Cardiac fibroblast (primary cell): ENCODE measurements at regions not wholly inside any gene's neighbourhood (a gene's known extent, or its start where the extent isn't known, plus 50 kb on each side); places are given as distances from the start of the nearest gene placed in this dataset.
A peak's percentile ranks its signal among the peaks of the same experiment; 100 is the strongest.

Experiments used
- DNase-seq, 2 donors: peaks; one replicate each; pipeline versions ENCODE4 v3.0.0 to v3.0.0-alpha.2; 2010; ENCODE audit warnings: low read depth in 2 of 2
- H3K4me3 ChIP-seq, 2 donors: replicated peaks in 1 of 2; 1 replicate in 1 of 2; 2 replicates in 1 of 2; pipeline ENCODE4 v1.5.1; 2011; ENCODE audit warnings: low read depth in 2 of 2, low read length in 2 of 2, mild to moderate bottlenecking in 2 of 2, moderate library complexity in 1 of 2
- CTCF ChIP-seq: IDR thresholded peaks from one replicate; pipeline ENCODE4 v1.5.1; 2011; ENCODE audit warnings: low read depth, mild to moderate bottlenecking, low read length, inconsistent platforms

DNA sequence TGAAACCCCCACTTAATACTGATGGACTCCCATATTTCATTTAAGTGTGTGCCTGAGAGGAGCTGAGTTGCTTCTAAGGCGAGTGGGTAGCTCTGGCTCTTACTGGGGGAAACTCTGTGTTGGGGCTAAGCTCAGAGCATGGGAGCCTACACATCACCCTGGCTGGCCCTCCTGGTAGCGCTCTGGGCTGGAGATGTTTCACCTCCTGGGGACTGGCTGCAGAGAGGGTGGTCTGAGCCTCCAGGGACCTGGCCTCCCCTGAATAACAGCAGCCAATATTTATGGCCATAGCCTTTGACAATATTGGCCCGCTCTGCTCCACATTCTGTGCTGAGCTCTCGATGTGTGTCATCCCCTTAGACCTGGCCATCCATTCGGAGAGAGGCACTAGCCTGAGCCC lies 316.5 kb downstream of the ZNF536 start:
- TF ChIP-seq CTCF: no peak
- H3K4me3 ChIP-seq: no peak overlapping the region
- DNase-seq: no peak

DNA sequence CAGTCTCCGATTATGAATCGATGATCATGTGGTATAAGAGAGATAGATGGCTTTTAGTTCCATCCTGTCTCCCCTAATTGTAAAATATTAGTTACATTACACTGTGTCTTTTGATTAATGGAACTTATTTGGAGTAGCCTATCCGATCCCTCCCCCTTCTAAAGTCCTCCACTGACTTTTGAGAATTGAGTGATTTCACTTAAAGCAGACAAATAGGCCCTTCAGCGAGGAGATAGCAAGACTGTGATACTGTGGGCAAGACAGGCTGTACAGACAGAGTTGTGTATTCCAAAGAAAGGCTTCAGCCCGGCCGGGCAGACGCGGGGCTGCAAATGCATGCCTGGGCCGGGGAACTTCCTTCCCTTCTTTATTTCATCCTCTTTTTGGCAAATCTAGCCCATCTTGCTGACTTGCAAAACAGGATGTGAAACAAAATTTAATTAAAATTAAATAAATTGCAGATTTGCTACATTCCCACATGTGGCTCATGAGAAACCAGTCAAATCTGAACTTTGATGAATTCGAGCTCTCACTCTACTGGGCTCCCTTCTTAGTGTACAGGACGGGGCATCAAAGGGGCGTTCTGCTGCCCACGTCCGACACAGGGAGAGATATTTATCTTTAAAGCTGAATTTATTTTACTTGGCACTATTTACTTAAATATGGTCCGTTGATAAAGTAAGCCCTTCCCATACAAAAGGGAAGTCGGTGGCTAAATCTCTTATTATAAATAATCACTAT lies 314.8 kb downstream of the ZNF536 start:
- no peak overlapping the region for H3K4me3 ChIP-seq
- DNase-seq: no peak
- no peak for TF ChIP-seq CTCF

- DNase-seq: peak; percentile 17 to 28
- H3K4me3 ChIP-seq: no peak overlapping the region
- TF ChIP-seq CTCF: peak; percentile 1
These were observed 314.1 kb downstream of the ZNF536 start for GRCh38 chr19:30686176-30686820.

- TF ChIP-seq CTCF: no peak
- H3K4me3 ChIP-seq: no peak overlapping the region
- no peak for DNase-seq
These were observed 313.3 kb downstream of the ZNF536 start for GRCh38 chr19:30685426-30686000.

DNA sequence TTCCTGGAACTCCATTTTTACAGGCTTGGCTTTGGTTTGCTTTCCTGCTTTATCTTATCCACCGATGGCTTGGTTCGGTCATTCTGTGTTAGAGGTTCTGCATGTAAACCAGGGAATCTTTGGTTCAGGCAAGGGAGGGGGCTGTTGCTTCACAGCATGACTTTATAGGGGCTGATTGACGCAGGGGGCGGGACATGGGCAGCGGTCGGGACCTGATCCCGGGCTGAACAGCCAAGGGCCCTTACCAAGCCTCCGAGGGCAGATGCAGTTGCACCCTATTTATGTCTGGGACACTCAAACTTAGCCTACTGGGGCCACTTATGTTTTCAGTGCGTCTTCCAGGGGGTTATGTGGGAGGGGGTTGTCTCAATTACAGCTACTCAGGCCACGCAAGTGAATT lies 312.4 kb downstream of the ZNF536 start:
- no peak for TF ChIP-seq CTCF
- H3K4me3 ChIP-seq: no peak overlapping the region
- no peak for DNase-seq

DNA sequence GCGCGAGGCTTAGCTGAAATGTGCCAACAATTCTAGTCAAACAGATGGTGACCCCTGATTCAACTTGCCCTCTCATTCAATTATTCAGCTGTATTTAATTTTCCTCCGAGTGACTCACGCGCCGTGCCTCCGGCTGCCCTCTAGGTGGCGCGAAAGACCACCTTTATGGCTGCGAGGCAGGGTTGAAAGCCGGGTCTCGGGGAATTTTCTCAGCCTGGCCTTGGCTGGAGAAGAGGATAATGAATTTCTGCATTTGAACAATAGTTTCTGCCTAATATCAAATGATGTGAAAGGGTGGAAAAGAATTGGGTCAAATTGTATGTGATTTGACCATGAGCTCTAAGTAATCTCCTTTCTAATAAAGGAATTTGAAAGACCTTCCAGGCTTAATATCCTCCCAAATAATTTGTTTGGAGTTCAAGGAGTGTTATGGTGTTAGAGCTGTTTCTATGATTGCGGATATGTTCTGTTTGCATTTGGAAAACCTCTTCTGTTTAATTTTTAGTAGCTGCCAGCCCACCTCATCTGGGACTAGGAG lies 310.9 kb downstream of the ZNF536 start:
- TF ChIP-seq CTCF: peak; percentile 85
- DNase-seq: peak; percentile 73 to 84
- H3K4me3 ChIP-seq: no peak overlapping the region
